Lower leg skin (tissue), 4 donors: ENCODE measurements at regions not wholly inside any gene's neighbourhood (a gene's known extent, or its start where the extent isn't known, plus 50 kb on each side); places are given as distances from the start of the nearest gene placed in this dataset.

Source experiments
- DNase-seq, 2 donors: peaks; one replicate each; pipeline ENCODE4 v3.0.0-alpha.2; 2019; ENCODE audit warnings: low spot score in 2 of 2
- H3K4me3 ChIP-seq: fragments of 200-600 bp; sonication (generic); 2 replicates; pipeline ENCODE4 v1.5.1; 2017; ENCODE audit warnings: mild to moderate bottlenecking, low read depth; ENCODE audit not compliant: poor library complexity, severe bottlenecking
- CTCF ChIP-seq, 3 donors: fragments of 450-650 bp; IDR thresholded peaks; one replicate each; pipeline ENCODE4 v1.5.1; 2016; ENCODE audit warnings: antibody characterized with exemption in 3 of 3, mild to moderate bottlenecking in 3 of 3, moderate library complexity in 2 of 3
- POLR2A ChIP-seq, 2 donors: fragments of 450-650 bp; IDR thresholded peaks; one replicate each; pipeline ENCODE4 v1.6.1; 2016 to 2017; ENCODE audit warnings: antibody characterized with exemption in 2 of 2, mild to moderate bottlenecking in 1 of 2, moderate library complexity in 1 of 2
- WGBS, 2 donors: methylation state at CpG; one replicate each; pipeline ENCODE4 v1.1.5; 2018; 5-methylcytosine and 5-hydroxymethylcytosine counted together
- intact Hi-C: fragments of 100-400 bp; cut with DNase I; formaldehyde crosslinking; loops from one replicate; pipeline ENCODE4 v1.15.0; 2023; ENCODE audit warnings: low total_unique reads

GRCh38 chr2:139079311-139079710, 299.1 kb upstream of the NXPH2 start:
- H3K4me3 ChIP-seq = no peak overlapping the region
- 82 to 91% methylated on average over 2 of the region's 2 CpGs for WGBS, 2 donors
- no peak for TF ChIP-seq POLR2A (IDR thresholded peaks at IDR 0.05)
- TF ChIP-seq CTCF (IDR thresholded peaks at IDR 0.05) = no peak
- no peak for DNase-seq
- intact Hi-C loops = no loop called here

- 19 to 25% methylated on average over 1 of the region's 1 CpG for WGBS, 2 donors
- intact Hi-C loops = no loop called here
- DNase-seq = no peak
- TF ChIP-seq POLR2A (IDR thresholded peaks at IDR 0.05) = no peak
- TF ChIP-seq CTCF (IDR thresholded peaks at IDR 0.05) = no peak
- no peak overlapping the region for H3K4me3 ChIP-seq
Observed at GRCh38 chr2:139078376-139078775, 298.2 kb upstream of the NXPH2 start.

GRCh38 chr2:139077099-139077737, 297.0 kb upstream of the NXPH2 start:
- intact Hi-C loops = no loop called here
- TF ChIP-seq CTCF (IDR thresholded peaks at IDR 0.05) = no peak
- no peak for TF ChIP-seq POLR2A (IDR thresholded peaks at IDR 0.05)
- no peak overlapping the region for H3K4me3 ChIP-seq
- DNase-seq = no peak

- WGBS, 2 donors = 74 to 88% methylated on average over 1 of the region's 1 CpG
- TF ChIP-seq POLR2A (IDR thresholded peaks at IDR 0.05) (no peak), CTCF (IDR thresholded peaks at IDR 0.05) (no peak)
- no peak overlapping the region for H3K4me3 ChIP-seq
- no peak for DNase-seq
- intact Hi-C loops = no loop called here
Observed at GRCh38 chr2:139067874-139068273, 287.7 kb upstream of the NXPH2 start.

GRCh38 chr2:139067072-139067471, 286.9 kb upstream of the NXPH2 start:
- no peak for DNase-seq
- intact Hi-C loops = no loop called here
- TF ChIP-seq CTCF (IDR thresholded peaks at IDR 0.05) (no peak), POLR2A (IDR thresholded peaks at IDR 0.05) (no peak)
- no peak overlapping the region for H3K4me3 ChIP-seq
- WGBS, 2 donors = 81 to 91% methylated on average over 3 of the region's 3 CpGs

- TF ChIP-seq POLR2A (IDR thresholded peaks at IDR 0.05) (no peak), CTCF (IDR thresholded peaks at IDR 0.05) (no peak)
- no peak overlapping the region for H3K4me3 ChIP-seq
- intact Hi-C loops = no loop called here
Observed at GRCh38 chr2:139064159-139064558, 284.0 kb upstream of the NXPH2 start.

More at GRCh38 chr2:139064159-139064558, 284.0 kb upstream of the NXPH2 start:
- no peak for DNase-seq
